GM23338 (cell line): ENCODE measurements at regions not wholly inside any gene's neighbourhood (a gene's known extent, or its start where the extent isn't known, plus 50 kb on each side); places are given as distances from the start of the nearest gene placed in this dataset.
A peak's percentile ranks its signal among the peaks of the same experiment; 100 is the strongest.

Source experiments
- ATAC-seq: fragments of 200-7000 bp; cut with Tn5 transposase; 3 replicates; pipeline ENCODE4 v1.9.1; 2020
- DNase-seq: peaks from one replicate; pipeline ENCODE4 v3.0.0-alpha.2; 2015; ENCODE audit warnings: low spot score
- H2AFZ ChIP-seq: fragments of 200-600 bp; sonication (generic); 2 replicates; pipeline ENCODE4 v1.8.0; 2016; ENCODE audit warnings: antibody characterized with exemption, mild to moderate bottlenecking, moderate library complexity
- H3F3A ChIP-seq: fragments of 200-600 bp; sonication (generic); replicated peaks from 2 replicates; pipeline ENCODE4 v1.8.0; 2017; ENCODE audit warnings: antibody characterized with exemption, mixed run types, low read depth
- H3K27ac ChIP-seq: fragments of 200-600 bp; sonication (generic); 2 replicates; pipeline ENCODE4 v1.6.1; 2016; ENCODE audit warnings: low read depth
- H3K27me3 ChIP-seq: fragments of 200-600 bp; sonication (generic); 2 replicates; pipeline ENCODE4 v1.8.0; 2016; ENCODE audit warnings: mild to moderate bottlenecking, mixed run types, moderate library complexity; ENCODE audit not compliant: insufficient read depth
- H3K36me3 ChIP-seq: fragments of 200-600 bp; sonication (generic); 2 replicates; pipeline ENCODE4 v1.8.0; 2016; ENCODE audit warnings: mild to moderate bottlenecking; ENCODE audit not compliant: insufficient read depth
- H3K4me1 ChIP-seq: fragments of 200-600 bp; sonication (generic); 2 replicates; pipeline ENCODE4 v1.8.0; 2016; ENCODE audit warnings: mild to moderate bottlenecking, moderate library complexity; ENCODE audit not compliant: insufficient read depth
- H3K4me2 ChIP-seq: fragments of 200-600 bp; sonication (generic); 2 replicates; pipeline ENCODE4 v1.7.1; 2017; ENCODE audit warnings: mixed run types
- H3K4me3 ChIP-seq: fragments of 200-600 bp; sonication (generic); 2 replicates; pipeline ENCODE4 v1.6.1; 2016; ENCODE audit warnings: mixed run types
- H3K79me2 ChIP-seq: fragments of 200-600 bp; sonication (generic); replicated peaks from 2 replicates; pipeline ENCODE4 v1.8.0; 2017; ENCODE audit warnings: mild to moderate bottlenecking; ENCODE audit not compliant: insufficient read depth
- H3K9me2 ChIP-seq: fragments of 200-600 bp; sonication (generic); 2 replicates; pipeline ENCODE4 v1.8.0; 2017; ENCODE audit not compliant: insufficient read depth
- H4K20me1 ChIP-seq: fragments of 200-600 bp; sonication (generic); replicated peaks from 2 replicates; pipeline ENCODE4 v1.8.0; 2017; ENCODE audit warnings: mild to moderate bottlenecking; ENCODE audit not compliant: insufficient read depth
- H3K27ac Mint-ChIP-seq: 2 replicates; pipeline ENCODE4 v1.8.0; 2020; ENCODE audit warnings: inconsistent platforms, mild to moderate bottlenecking, moderate library complexity, mixed read lengths
- H3K27me3 Mint-ChIP-seq: 3 replicates; pipeline ENCODE4 v1.8.0; 2022; ENCODE audit warnings: low read depth, mild to moderate bottlenecking, moderate library complexity, mixed read lengths, inconsistent platforms; ENCODE audit not compliant: insufficient read depth, poor library complexity
- H3K36me3 Mint-ChIP-seq: 3 replicates; pipeline ENCODE4 v1.8.0; 2021; ENCODE audit warnings: low read depth, mild to moderate bottlenecking, inconsistent platforms, moderate library complexity, mixed read lengths
- H3K4me1 Mint-ChIP-seq: 3 replicates; pipeline ENCODE4 v1.8.0; 2020; ENCODE audit warnings: mild to moderate bottlenecking, inconsistent platforms, mixed read lengths
- H3K4me3 Mint-ChIP-seq: 3 replicates; pipeline ENCODE4 v1.8.0; 2021; ENCODE audit warnings: moderate library complexity, mild to moderate bottlenecking, inconsistent platforms, mixed read lengths
- H3K9me3 Mint-ChIP-seq: 3 replicates; pipeline ENCODE4 v1.8.0; 2020; ENCODE audit warnings: moderate library complexity, mild to moderate bottlenecking, inconsistent platforms, mixed read lengths
- CTCF ChIP-seq, 2 experiments: fragments of 200-600 bp in 1 of 2; sonication (generic) in 1 of 2; conservative IDR thresholded peaks; 2 replicates each; pipeline versions ENCODE4 v1.5.1 to v1.6.1; 2016 to 2017; ENCODE audit warnings: antibody characterized with exemption in 2 of 2, low read depth in 2 of 2, mild to moderate bottlenecking in 2 of 2, moderate library complexity in 1 of 2
- EZH2 ChIP-seq: fragments of 200-600 bp; sonication (generic); IDR thresholded peaks from one replicate; pipeline ENCODE4 v1.8.0; 2017; ENCODE audit warnings: antibody characterized with exemption, mild to moderate bottlenecking, low read depth; ENCODE audit not compliant: unreplicated experiment
- EZH2phosphoT487 ChIP-seq: fragments of 200-600 bp; sonication (generic); IDR thresholded peaks from one replicate; pipeline ENCODE4 v1.8.1; 2018; ENCODE audit warnings: antibody characterized with exemption; ENCODE audit not compliant: unreplicated experiment
- JUNB ChIP-seq: IDR thresholded peaks from one replicate; pipeline ENCODE4 v1.6.1; 2016; ENCODE audit warnings: antibody characterized with exemption; ENCODE audit not compliant: unreplicated experiment
- POLR2AphosphoS5 ChIP-seq: IDR thresholded peaks from 2 replicates; pipeline ENCODE4 v1.6.1; 2016; ENCODE audit warnings: antibody characterized with exemption, low read depth
- ZNF114 ChIP-seq: fragments of 250-450 bp; sonication (Bioruptor Pico); IDR thresholded peaks from 2 replicates; pipeline ENCODE4 v1.5.0; 2020; ENCODE audit warnings: mild to moderate bottlenecking, moderate library complexity
- TF ChIP-seq, protein P1 (sequence below): fragments of 250-450 bp; sonication (Bioruptor Pico); IDR thresholded peaks from 2 replicates; pipeline ENCODE4 v1.5.0; 2020; ENCODE audit warnings: mild to moderate bottlenecking, moderate library complexity

DNA sequence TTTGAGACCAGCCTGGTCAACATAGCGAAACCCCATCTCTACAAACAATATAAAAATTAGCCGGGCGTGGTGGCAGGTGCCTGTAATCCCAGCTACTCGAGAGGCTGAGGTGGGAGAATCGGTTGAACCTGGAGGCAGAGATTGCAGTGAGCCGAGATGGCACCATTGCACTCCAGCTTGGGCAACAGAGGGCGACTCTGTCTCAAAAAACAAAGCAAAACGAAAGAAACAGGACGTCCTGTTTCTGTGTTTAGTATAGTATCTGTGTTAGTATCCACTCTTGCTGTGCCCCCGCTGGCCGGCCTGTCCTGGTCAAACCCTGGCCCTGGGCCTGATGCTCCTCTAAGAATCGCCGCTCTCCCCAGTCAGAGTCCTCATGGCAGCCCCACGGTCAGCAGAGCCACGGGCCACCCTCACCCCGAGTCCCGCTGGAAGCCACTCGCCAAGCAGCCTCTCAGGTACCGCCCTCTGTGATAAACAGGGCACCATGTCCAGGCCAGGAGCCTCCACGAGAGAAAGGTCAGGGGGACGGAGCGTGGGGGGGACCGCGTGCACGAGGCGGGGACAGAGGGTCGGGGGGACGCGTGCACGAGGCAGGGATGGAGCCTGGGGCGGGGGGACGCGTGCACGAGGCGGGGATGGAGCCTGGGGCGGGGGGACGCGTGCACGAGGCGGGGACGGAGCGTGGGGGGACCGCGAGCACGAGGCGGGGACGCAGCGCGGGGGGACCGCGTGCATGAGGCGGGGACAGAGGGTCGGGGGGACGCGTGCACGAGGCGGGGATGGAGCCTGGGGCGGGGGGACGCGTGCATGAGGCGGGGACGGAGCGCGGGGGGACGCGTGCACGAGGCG is 384.5 kb downstream of the SMOC2 start:
- peaks cover 5% of the 10 kb centered on the region for H3K27me3 Mint-ChIP-seq
- ATAC-seq: no peak
- DNase-seq: no peak
- H3K4me2 ChIP-seq: no peak overlapping the region
- peaks cover 21% of the 10 kb centered on the region for H3K4me1 Mint-ChIP-seq
- no peak overlapping the region for H3K27ac Mint-ChIP-seq
- H3K9me2 ChIP-seq: no peaks in the 10 kb centered on the region
- no peak overlapping the region for H3K4me3 Mint-ChIP-seq
- H3F3A ChIP-seq: no peaks in the 10 kb centered on the region
- TF ChIP-seq CTCF (conservative IDR thresholded peaks at IDR 0.05; ENCODE audit: low read depth in 2 of 2) (peak in 1 of 2 experiments; percentile 29; a peak in 1 of 4 replicates), EZH2 (no peak)
- H2AFZ ChIP-seq: 0 out of 2 replicates have a peak overlapping the region, but pooled peaks have one; percentile 56
- H3K79me2 ChIP-seq: no peaks in the 10 kb centered on the region
- no peaks in the 10 kb centered on the region for H3K27me3 ChIP-seq
- H3K4me3 ChIP-seq: no peak overlapping the region
- no peaks in the 10 kb centered on the region; the same call in 1 of the 2 replicates for H3K4me1 ChIP-seq
- no peaks in the 10 kb centered on the region for H3K36me3 ChIP-seq
- no peaks in the 10 kb centered on the region for H4K20me1 ChIP-seq
- no peaks in the 10 kb centered on the region for H3K36me3 Mint-ChIP-seq
- H3K27ac ChIP-seq: no peak overlapping the region
- no peaks in the 10 kb centered on the region for H3K9me3 Mint-ChIP-seq

DNA sequence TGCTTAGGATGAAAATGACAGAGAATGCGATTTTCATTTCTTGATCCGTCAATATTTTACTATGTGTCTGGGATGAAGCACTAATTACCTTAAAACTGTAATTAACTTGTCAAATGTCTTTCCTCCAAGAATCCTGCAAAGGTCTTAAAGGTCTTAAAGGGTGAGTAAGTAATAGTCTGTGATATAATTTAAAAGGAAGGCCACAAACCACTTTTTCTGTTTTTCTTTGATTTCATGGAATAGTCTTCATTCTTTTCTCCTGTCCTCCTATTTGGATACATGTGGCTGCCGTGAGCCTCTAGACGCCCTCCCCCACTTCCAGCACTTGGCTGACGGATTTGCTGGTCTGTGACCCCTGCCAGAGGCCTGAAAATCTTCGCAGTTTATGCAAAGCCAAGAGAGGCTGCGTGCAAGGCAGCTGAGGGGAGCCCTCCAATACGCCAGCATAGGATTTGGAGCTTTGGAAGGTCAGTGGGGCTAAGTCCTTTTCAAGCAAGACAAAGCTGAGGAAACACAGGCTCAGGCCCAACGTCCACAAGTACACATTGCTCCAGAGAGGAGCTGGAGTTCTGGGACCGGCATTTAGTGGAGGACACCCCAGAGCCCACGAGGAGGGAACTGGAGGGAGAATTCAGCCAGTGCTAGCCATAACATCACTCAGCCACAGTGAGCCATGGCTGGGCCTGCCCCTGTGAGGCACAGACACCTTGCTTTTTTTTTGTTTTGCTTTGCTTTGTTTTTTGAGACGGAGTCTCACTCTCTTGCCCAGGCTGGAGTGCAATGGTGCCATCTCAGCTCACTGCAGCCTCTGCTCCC is 382.6 kb downstream of the SMOC2 start:
- Histone ChIP-seq H3K4me3 (no peak overlapping the region), H3K79me2 (no peaks in the 10 kb centered on the region), H3K27me3 (no peaks in the 10 kb centered on the region), H3K27ac (no peak overlapping the region), H3K4me1 (no peaks in the 10 kb centered on the region; the same call in 1 of the 2 replicates), H3K9me2 (no peaks in the 10 kb centered on the region), H2AFZ (peak overlapping the region; percentile 94), H3F3A (no peaks in the 10 kb centered on the region), H3K36me3 (no peaks in the 10 kb centered on the region), H3K4me2 (no peak overlapping the region), H4K20me1 (no peaks in the 10 kb centered on the region)
- DNase-seq: peak; percentile 19
- Mint-ChIP-seq H3K9me3 (no peaks in the 10 kb centered on the region), H3K4me1 (peaks cover 20% of the 10 kb centered on the region), H3K27me3 (peaks cover 8% of the 10 kb centered on the region), H3K36me3 (no peaks in the 10 kb centered on the region), H3K4me3 (no peak overlapping the region), H3K27ac (no peak overlapping the region)
- ATAC-seq: peak; percentile 73
- TF ChIP-seq, protein P1, sequence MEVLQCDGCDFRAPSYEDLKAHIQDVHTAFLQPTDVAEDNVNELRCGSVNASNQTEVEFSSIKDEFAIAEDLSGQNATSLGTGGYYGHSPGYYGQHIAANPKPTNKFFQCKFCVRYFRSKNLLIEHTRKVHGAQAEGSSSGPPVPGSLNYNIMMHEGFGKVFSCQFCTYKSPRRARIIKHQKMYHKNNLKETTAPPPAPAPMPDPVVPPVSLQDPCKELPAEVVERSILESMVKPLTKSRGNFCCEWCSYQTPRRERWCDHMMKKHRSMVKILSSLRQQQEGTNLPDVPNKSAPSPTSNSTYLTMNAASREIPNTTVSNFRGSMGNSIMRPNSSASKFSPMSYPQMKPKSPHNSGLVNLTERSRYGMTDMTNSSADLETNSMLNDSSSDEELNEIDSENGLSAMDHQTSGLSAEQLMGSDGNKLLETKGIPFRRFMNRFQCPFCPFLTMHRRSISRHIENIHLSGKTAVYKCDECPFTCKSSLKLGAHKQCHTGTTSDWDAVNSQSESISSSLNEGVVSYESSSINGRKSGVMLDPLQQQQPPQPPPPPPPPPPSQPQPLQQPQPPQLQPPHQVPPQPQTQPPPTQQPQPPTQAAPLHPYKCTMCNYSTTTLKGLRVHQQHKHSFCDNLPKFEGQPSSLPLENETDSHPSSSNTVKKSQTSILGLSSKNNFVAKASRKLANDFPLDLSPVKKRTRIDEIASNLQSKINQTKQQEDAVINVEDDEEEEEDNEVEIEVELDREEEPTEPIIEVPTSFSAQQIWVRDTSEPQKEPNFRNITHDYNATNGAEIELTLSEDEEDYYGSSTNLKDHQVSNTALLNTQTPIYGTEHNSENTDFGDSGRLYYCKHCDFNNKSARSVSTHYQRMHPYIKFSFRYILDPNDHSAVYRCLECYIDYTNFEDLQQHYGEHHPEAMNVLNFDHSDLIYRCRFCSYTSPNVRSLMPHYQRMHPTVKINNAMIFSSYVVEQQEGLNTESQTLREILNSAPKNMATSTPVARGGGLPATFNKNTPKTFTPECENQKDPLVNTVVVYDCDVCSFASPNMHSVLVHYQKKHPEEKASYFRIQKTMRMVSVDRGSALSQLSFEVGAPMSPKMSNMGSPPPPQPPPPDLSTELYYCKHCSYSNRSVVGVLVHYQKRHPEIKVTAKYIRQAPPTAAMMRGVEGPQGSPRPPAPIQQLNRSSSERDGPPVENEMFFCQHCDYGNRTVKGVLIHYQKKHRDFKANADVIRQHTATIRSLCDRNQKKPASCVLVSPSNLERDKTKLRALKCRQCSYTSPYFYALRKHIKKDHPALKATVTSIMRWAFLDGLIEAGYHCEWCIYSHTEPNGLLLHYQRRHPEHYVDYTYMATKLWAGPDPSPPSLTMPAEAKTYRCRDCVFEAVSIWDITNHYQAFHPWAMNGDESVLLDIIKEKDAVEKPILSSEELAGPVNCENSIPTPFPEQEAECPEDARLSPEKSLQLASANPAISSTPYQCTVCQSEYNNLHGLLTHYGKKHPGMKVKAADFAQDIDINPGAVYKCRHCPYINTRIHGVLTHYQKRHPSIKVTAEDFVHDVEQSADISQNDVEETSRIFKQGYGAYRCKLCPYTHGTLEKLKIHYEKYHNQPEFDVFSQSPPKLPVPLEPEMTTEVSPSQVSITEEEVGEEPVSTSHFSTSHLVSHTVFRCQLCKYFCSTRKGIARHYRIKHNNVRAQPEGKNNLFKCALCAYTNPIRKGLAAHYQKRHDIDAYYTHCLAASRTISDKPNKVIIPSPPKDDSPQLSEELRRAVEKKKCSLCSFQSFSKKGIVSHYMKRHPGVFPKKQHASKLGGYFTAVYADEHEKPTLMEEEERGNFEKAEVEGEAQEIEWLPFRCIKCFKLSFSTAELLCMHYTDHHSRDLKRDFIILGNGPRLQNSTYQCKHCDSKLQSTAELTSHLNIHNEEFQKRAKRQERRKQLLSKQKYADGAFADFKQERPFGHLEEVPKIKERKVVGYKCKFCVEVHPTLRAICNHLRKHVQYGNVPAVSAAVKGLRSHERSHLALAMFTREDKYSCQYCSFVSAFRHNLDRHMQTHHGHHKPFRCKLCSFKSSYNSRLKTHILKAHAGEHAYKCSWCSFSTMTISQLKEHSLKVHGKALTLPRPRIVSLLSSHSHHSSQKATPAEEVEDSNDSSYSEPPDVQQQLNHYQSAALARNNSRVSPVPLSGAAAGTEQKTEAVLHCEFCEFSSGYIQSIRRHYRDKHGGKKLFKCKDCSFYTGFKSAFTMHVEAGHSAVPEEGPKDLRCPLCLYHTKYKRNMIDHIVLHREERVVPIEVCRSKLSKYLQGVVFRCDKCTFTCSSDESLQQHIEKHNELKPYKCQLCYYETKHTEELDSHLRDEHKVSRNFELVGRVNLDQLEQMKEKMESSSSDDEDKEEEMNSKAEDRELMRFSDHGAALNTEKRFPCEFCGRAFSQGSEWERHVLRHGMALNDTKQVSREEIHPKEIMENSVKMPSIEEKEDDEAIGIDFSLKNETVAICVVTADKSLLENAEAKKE (CRISPR knock-in tag): no peak
- TF ChIP-seq ZNF114 (CRISPR knock-in tag): no peak
- TF ChIP-seq JUNB: no peak
- no peak for TF ChIP-seq EZH2phosphoT487
- TF ChIP-seq POLR2AphosphoS5: no peak
- TF ChIP-seq CTCF (conservative IDR thresholded peaks at IDR 0.05; ENCODE audit: low read depth in 2 of 2): no peak
- TF ChIP-seq EZH2: no peak
